DMS79 (cell line): ENCODE measurements at regions not wholly inside any gene's neighbourhood (a gene's known extent, or its start where the extent isn't known, plus 50 kb on each side); places are given as distances from the start of the nearest gene placed in this dataset.

Source experiments
- DNase-seq: peaks from one replicate; lab custom pipeline; 2025; lab: John Stamatoyannopoulos, UW

GRCh38 chr2:22826703-22827102, 558.3 kb upstream of the KLHL29 start:
- DNase-seq, result no peak

DNA sequence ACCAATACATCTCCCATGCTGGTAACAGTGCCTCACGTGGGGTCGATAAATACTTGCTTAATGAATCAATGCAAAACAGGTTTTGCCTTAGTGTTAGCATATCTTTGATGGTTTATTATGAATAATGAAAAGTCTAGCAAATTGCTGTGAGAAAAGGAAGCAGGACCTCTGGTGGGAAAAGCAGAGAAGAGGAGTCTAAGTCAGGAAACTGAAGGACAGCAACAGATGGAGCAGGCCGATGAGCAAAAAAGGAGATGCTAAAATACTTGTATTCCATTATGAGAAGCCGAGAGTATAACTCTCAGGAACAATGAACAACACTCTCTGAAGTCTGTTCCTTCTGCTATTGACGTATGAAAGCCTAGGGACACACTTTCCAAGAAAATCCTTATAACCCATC, 555.2 kb upstream of the KLHL29 start:
- no peak for DNase-seq

DNA sequence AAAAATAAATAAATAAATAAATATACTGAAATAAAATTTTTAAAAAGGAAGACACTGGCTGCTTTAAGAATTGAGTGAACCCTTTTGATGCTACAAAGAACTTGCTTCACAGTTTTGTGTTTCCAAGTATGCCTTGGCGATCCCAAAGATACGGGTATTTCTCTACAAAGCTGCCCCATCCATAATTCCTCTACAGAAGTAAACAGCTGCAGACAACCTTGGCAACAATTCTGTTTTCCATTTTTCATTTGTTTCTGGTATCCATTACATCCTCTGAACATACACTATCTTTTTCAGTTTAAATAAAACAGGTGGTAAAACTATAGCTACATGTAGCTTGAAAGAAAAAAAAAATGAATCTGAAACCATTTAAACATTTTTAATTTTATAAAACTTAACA, 552.8 kb upstream of the KLHL29 start:
- no peak for DNase-seq

GRCh38 chr2:22838461-22838860, 546.5 kb upstream of the KLHL29 start:
- no peak for DNase-seq

DNA sequence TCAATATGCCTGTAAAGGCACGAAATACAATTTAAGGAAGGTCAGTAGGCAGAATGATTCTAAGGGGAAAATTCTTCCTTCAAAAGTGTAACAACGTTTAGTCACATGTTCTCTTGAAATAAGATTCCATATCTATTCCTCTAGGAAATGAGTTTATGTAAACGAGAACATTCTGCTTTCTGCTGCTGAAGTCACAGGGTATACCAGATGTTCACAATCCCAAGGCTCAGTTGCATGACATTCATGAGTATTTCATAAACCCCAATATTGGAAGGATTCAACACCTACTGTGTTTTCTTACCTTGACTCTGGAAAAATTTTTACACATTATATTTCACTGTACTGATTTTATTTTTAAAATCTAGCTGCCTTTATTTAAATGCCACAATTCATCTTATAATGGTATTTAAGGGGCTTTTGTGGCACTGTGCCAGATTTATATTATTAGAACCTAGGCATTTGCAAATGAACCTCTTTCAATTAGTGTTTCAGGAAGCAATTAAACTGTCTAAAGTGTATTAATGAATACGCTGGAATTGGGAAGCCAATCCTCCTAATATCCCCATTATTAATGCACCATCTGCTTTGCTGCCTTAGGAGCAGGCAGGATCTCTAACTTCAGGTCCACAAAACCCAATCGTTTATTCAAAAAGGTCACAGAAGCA, 542.6 kb upstream of the KLHL29 start:
- no peak for DNase-seq

GRCh38 chr2:22843919-22844537, 541.0 kb upstream of the KLHL29 start:
- DNase-seq, result no peak

GRCh38 chr2:22850310-22850709, 534.7 kb upstream of the KLHL29 start:
- DNase-seq, result no peak

DNA sequence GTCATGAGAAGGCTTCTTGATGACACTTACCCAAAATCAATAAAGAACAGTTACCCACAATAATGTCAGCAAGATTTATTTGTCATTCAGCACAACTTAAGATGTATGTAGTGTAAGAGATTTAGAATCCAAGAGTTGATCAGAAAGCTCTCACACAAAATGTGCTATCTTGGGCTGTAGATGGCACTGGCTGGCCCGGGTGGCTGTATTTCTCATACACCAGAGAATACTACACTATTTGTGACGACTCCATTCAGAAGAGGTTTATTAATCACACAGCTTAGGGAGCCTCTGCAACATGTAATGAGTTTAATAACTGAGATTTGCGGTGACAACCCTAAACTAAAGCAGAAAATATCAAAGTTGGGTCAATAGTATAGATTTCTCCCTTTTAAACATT, 530.4 kb upstream of the KLHL29 start:
- DNase-seq, result no peak

DNA sequence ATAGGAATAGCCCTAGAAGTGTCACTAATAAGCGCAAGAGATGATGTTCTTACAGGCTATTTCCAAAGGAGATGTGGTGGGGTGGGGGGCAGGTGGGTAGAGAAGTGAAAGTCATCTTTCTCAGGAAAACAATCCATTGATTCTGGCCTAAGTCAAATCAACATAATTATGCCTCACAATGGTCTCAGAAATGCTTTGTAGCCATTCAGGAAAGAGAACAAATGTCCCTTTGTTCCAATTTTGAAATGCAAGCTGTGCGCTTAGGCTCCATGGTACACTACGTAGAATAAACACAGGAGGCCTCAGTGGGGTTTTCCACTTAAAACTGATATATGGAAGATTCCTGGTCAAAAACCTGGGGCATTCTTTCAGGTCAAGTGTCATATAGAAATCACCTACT, 529.9 kb upstream of the KLHL29 start:
- DNase-seq, result no peak

GRCh38 chr2:22855761-22856184, 529.2 kb upstream of the KLHL29 start:
- DNase-seq, result no peak

DNA sequence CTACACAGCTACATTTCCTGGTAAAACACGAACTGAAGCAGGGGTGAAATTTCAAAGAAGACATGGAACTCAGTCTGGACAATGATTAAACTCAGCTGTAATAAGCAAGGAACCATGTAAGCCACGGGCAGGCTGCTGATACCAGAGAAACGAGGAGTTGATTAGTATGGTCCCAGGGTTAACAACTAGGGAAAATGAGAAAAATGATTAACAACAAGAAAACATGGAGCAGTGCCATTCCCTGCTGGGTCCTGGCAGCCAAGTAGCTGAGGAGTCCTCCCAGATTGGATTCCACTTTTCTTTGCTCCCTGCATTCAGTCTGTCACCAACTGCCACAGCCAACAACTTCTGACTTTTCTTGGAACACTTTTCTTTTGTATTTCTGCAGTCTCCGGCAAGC, 517.0 kb upstream of the KLHL29 start:
- DNase-seq, result no peak

GRCh38 chr2:22878121-22878520, 506.9 kb upstream of the KLHL29 start:
- no peak for DNase-seq

GRCh38 chr2:22879009-22879863, 505.7 kb upstream of the KLHL29 start:
- DNase-seq, result no peak

DNA sequence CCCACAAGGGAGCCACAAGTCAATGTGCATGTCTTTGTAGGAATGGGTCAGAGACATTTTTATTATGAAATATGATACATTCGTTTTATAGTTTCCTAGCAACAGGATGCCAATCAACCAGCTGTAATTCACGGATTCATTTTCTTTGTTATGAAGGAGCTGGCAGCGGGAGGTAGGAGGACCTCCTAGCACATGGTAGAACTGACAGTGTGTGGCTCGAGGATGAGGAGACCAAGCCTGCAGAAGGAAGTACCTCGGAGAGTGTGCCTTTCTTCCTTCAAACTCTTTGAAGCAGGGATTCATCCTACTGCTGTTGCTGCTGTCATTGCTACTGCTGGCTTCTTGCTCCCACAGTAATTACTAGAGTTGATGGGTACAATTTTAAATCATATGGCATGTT, 504.8 kb upstream of the KLHL29 start:
- no peak for DNase-seq

DNA sequence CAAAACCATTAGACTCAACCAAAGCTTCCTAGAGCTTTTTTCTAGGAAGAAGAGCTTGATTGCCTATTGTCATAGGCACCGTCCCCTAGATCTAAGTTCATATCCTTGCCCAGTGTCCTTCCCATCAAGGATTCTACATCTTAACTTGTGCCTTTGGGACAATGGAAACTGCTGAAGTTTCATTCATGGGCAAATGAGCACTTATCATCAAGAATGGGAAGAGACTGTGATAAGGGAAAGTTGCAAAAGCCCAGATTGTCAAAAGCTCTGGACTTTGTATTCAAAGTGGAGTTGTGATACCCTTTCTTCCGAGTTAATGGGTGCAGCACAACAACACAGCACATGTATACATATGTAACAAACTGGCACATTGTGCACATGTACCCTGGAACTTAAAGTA, 503.0 kb upstream of the KLHL29 start:
- no peak for DNase-seq

GRCh38 chr2:22882643-22883042, 502.3 kb upstream of the KLHL29 start:
- no peak for DNase-seq

GRCh38 chr2:22883054-22883453, 501.9 kb upstream of the KLHL29 start:
- no peak for DNase-seq

DNA sequence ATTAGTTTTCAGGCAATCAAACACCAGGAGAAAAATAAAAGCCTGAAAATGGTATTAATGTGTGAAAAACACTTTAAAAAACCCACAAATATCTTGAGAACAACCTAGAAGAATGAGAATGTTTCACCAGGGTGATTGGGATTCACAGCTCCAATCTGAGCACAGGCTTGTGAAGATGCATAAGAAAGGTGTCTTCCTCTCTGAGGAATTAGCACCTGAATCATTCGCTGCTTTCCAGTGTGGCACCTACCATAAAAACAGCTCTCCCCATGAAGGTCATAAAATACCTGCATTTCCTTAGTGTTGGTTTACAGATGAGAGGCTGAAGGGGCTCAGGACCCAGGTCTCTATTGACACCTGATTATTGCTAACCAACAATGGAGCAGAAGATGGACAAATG, 499.7 kb upstream of the KLHL29 start:
- no peak for DNase-seq

- DNase-seq, result no peak
These were observed 497.6 kb upstream of the KLHL29 start for GRCh38 chr2:22887426-22887825.

DNA sequence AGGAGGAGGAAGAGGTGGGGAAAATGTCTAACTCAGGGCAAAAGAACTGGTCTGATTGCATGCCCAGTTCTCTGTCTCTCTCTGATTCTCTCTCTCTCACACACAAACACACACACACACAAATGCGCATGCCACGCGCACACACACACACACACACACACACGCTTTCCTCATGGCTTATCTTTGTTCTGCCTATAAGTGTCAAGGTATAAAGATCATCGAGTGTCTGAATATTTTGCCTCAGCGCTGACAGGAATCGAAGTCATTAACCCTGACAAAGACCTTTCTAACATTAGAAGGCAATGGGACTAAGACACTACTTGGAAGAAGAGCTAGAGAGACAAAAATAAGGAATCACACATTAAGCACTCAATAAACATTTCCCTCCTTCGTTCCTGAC, 497.1 kb upstream of the KLHL29 start:
- no peak for DNase-seq

DNA sequence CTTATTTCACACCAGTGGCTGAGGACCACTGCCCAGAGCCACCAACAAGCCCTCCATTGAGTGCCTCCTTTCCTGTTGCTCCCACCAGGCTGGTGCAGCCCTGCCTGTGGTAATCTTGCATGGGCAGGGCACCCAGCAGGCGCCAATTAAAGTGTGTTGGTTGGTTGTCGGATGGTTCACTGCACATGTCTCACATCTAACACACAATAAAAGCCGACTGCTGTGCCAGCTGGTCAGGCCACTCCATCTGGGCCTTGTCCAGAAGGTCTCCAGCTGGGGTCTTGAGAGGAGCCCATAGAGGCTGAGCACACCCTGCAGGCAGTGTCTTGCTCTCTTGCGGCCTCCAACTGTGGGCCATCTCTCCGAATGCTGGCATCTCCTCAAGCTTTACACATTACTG, 494.8 kb upstream of the KLHL29 start:
- DNase-seq, result no peak

DNA sequence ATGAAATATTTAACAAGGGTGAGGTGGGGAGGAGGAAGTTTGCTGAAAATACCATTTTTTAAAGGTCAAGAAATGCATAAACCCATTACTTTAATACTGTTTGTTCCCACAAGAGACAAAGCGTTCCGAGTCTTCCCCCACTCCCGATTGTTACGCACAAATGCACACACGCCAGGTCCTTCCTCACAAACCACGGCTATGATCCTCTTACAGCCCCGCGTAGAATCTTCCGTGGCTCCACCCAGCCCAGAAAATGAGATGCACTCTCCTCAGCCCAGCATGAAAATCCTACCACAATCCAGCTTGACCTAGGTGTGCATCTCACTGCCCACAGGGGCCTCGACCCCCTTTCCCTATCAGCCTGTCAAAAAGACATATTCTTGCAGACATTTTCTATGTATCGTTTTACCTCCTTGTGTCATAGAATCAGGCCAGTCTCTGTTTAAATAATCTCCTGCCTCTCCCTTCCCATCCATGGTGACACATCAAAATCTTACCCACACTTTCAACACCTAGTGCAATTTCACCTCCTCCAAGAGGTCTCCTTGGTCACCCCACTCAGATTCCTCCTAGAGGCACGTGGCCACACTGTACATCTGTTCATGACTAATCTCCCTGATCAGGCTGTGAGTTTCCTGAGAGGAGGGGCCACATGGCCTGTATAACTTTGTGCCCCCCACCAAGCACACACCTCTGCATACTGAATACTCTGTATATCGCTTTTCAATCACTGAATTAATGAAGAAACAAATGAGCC, 491.0 kb upstream of the KLHL29 start:
- DNase-seq, result no peak

DNA sequence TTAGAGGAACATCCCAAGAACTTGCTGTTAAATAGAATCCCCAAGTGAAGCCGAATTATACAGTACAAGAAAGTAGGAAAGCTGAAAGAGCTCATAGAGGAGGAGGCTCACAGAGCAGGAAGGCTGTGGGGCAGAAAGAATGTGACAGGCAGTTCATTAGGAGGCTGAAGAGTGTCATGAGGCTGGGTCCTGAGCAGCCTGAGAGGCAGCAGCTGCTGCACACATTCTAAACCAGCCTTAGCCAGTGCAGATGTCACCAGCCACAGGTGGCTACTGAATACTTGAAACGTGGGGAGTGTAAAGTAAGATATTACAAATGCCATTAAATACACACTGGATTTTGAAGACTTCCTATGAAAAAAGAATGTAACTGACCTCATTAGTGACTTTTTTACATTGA, 490.2 kb upstream of the KLHL29 start:
- DNase-seq, result no peak
